GM23338 (cell line): ENCODE measurements at regions not wholly inside any gene's neighbourhood (a gene's known extent, or its start where the extent isn't known, plus 50 kb on each side); places are given as distances from the start of the nearest gene placed in this dataset.

Experiments used
- ATAC-seq: fragments of 200-7000 bp; cut with Tn5 transposase; 3 replicates; pipeline ENCODE4 v1.9.1; 2020
- DNase-seq: peaks from one replicate; pipeline ENCODE4 v3.0.0-alpha.2; 2015; ENCODE audit warnings: low spot score
- H2AFZ ChIP-seq: fragments of 200-600 bp; sonication (generic); 2 replicates; pipeline ENCODE4 v1.8.0; 2016; ENCODE audit warnings: antibody characterized with exemption, mild to moderate bottlenecking, moderate library complexity
- H3F3A ChIP-seq: fragments of 200-600 bp; sonication (generic); replicated peaks from 2 replicates; pipeline ENCODE4 v1.8.0; 2017; ENCODE audit warnings: antibody characterized with exemption, mixed run types, low read depth
- H3K27ac ChIP-seq: fragments of 200-600 bp; sonication (generic); 2 replicates; pipeline ENCODE4 v1.6.1; 2016; ENCODE audit warnings: low read depth
- H3K27me3 ChIP-seq: fragments of 200-600 bp; sonication (generic); 2 replicates; pipeline ENCODE4 v1.8.0; 2016; ENCODE audit warnings: mild to moderate bottlenecking, mixed run types, moderate library complexity; ENCODE audit not compliant: insufficient read depth
- H3K36me3 ChIP-seq: fragments of 200-600 bp; sonication (generic); 2 replicates; pipeline ENCODE4 v1.8.0; 2016; ENCODE audit warnings: mild to moderate bottlenecking; ENCODE audit not compliant: insufficient read depth
- H3K4me1 ChIP-seq: fragments of 200-600 bp; sonication (generic); 2 replicates; pipeline ENCODE4 v1.8.0; 2016; ENCODE audit warnings: mild to moderate bottlenecking, moderate library complexity; ENCODE audit not compliant: insufficient read depth
- H3K4me2 ChIP-seq: fragments of 200-600 bp; sonication (generic); 2 replicates; pipeline ENCODE4 v1.7.1; 2017; ENCODE audit warnings: mixed run types
- H3K4me3 ChIP-seq: fragments of 200-600 bp; sonication (generic); 2 replicates; pipeline ENCODE4 v1.6.1; 2016; ENCODE audit warnings: mixed run types
- H3K79me2 ChIP-seq: fragments of 200-600 bp; sonication (generic); replicated peaks from 2 replicates; pipeline ENCODE4 v1.8.0; 2017; ENCODE audit warnings: mild to moderate bottlenecking; ENCODE audit not compliant: insufficient read depth
- H3K9me2 ChIP-seq: fragments of 200-600 bp; sonication (generic); 2 replicates; pipeline ENCODE4 v1.8.0; 2017; ENCODE audit not compliant: insufficient read depth
- H4K20me1 ChIP-seq: fragments of 200-600 bp; sonication (generic); replicated peaks from 2 replicates; pipeline ENCODE4 v1.8.0; 2017; ENCODE audit warnings: mild to moderate bottlenecking; ENCODE audit not compliant: insufficient read depth
- H3K27ac Mint-ChIP-seq: 2 replicates; pipeline ENCODE4 v1.8.0; 2020; ENCODE audit warnings: inconsistent platforms, mild to moderate bottlenecking, moderate library complexity, mixed read lengths
- H3K27me3 Mint-ChIP-seq: 3 replicates; pipeline ENCODE4 v1.8.0; 2022; ENCODE audit warnings: low read depth, mild to moderate bottlenecking, moderate library complexity, mixed read lengths, inconsistent platforms; ENCODE audit not compliant: insufficient read depth, poor library complexity
- H3K36me3 Mint-ChIP-seq: 3 replicates; pipeline ENCODE4 v1.8.0; 2021; ENCODE audit warnings: low read depth, mild to moderate bottlenecking, inconsistent platforms, moderate library complexity, mixed read lengths
- H3K4me1 Mint-ChIP-seq: 3 replicates; pipeline ENCODE4 v1.8.0; 2020; ENCODE audit warnings: mild to moderate bottlenecking, inconsistent platforms, mixed read lengths
- H3K4me3 Mint-ChIP-seq: 3 replicates; pipeline ENCODE4 v1.8.0; 2021; ENCODE audit warnings: moderate library complexity, mild to moderate bottlenecking, inconsistent platforms, mixed read lengths
- H3K9me3 Mint-ChIP-seq: 3 replicates; pipeline ENCODE4 v1.8.0; 2020; ENCODE audit warnings: moderate library complexity, mild to moderate bottlenecking, inconsistent platforms, mixed read lengths
- EZH2 ChIP-seq: fragments of 200-600 bp; sonication (generic); IDR thresholded peaks from one replicate; pipeline ENCODE4 v1.8.0; 2017; ENCODE audit warnings: antibody characterized with exemption, mild to moderate bottlenecking, low read depth; ENCODE audit not compliant: unreplicated experiment
- JUNB ChIP-seq: IDR thresholded peaks from one replicate; pipeline ENCODE4 v1.6.1; 2016; ENCODE audit warnings: antibody characterized with exemption; ENCODE audit not compliant: unreplicated experiment
- NANOG ChIP-seq: IDR thresholded peaks from 2 replicates; pipeline ENCODE4 v1.6.1; 2016; ENCODE audit warnings: antibody characterized with exemption, borderline replicate concordance
- POLR2AphosphoS5 ChIP-seq: IDR thresholded peaks from 2 replicates; pipeline ENCODE4 v1.6.1; 2016; ENCODE audit warnings: antibody characterized with exemption, low read depth
- STAT1 ChIP-seq: IDR thresholded peaks from one replicate; pipeline ENCODE4 v1.6.1; 2016; ENCODE audit warnings: antibody characterized with exemption; ENCODE audit not compliant: unreplicated experiment
- ZNF114 ChIP-seq: fragments of 250-450 bp; sonication (Bioruptor Pico); IDR thresholded peaks from 2 replicates; pipeline ENCODE4 v1.5.0; 2020; ENCODE audit warnings: mild to moderate bottlenecking, moderate library complexity
- ZNF331 ChIP-seq: fragments of 250-450 bp; sonication (Bioruptor Pico); IDR thresholded peaks from 2 replicates; pipeline ENCODE4 v1.5.0; 2020; ENCODE audit warnings: low read depth, mild to moderate bottlenecking, moderate library complexity
- TF ChIP-seq, protein P1 (sequence below), 2 experiments: fragments of 200-600 bp in 1 of 2; sonication (generic) in 1 of 2; conservative IDR thresholded peaks; 2 replicates each; pipeline versions ENCODE4 v1.5.1 to v1.6.1; 2016 to 2017; ENCODE audit warnings: antibody characterized with exemption in 2 of 2, low read depth in 2 of 2, mild to moderate bottlenecking in 2 of 2, moderate library complexity in 1 of 2
- TF ChIP-seq, protein P2 (sequence below): IDR thresholded peaks from one replicate; pipeline ENCODE4 v1.6.1; 2018; ENCODE audit warnings: antibody characterized with exemption; ENCODE audit not compliant: unreplicated experiment
- TF ChIP-seq, protein P3 (sequence below): IDR thresholded peaks from 2 replicates; pipeline ENCODE4 v1.6.1; 2016; ENCODE audit warnings: antibody characterized with exemption

DNA sequence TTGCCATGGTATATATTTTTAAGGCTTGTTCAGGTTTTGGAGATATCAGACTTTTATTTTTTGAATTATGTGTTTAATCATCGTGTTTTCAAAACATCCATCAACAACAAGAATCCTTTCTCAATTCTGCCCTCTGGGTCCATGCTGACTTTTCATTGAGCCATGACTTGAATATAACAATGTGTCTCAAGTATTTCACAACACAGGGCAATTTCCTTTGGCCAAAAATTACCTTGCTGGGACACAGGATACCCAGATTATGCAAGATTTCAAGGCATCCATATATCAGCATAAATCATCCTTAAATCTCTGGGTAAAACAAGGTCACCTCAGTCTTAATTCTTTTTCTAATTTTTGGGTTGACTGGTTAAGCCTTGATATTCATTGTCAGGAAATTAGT is 411.2 kb upstream of the USP24 start (continued):
- TF ChIP-seq ZNF331 (CRISPR knock-in tag), result no peak
- TF ChIP-seq JUNB, result no peak
- TF ChIP-seq NANOG, result no peak
- no peak for TF ChIP-seq ZNF114 (CRISPR knock-in tag)
- TF ChIP-seq, protein P1, sequence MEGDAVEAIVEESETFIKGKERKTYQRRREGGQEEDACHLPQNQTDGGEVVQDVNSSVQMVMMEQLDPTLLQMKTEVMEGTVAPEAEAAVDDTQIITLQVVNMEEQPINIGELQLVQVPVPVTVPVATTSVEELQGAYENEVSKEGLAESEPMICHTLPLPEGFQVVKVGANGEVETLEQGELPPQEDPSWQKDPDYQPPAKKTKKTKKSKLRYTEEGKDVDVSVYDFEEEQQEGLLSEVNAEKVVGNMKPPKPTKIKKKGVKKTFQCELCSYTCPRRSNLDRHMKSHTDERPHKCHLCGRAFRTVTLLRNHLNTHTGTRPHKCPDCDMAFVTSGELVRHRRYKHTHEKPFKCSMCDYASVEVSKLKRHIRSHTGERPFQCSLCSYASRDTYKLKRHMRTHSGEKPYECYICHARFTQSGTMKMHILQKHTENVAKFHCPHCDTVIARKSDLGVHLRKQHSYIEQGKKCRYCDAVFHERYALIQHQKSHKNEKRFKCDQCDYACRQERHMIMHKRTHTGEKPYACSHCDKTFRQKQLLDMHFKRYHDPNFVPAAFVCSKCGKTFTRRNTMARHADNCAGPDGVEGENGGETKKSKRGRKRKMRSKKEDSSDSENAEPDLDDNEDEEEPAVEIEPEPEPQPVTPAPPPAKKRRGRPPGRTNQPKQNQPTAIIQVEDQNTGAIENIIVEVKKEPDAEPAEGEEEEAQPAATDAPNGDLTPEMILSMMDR (conservative IDR thresholded peaks at IDR 0.05; ENCODE audit: low read depth in 2 of 2), result no peak
- TF ChIP-seq, protein P2, sequence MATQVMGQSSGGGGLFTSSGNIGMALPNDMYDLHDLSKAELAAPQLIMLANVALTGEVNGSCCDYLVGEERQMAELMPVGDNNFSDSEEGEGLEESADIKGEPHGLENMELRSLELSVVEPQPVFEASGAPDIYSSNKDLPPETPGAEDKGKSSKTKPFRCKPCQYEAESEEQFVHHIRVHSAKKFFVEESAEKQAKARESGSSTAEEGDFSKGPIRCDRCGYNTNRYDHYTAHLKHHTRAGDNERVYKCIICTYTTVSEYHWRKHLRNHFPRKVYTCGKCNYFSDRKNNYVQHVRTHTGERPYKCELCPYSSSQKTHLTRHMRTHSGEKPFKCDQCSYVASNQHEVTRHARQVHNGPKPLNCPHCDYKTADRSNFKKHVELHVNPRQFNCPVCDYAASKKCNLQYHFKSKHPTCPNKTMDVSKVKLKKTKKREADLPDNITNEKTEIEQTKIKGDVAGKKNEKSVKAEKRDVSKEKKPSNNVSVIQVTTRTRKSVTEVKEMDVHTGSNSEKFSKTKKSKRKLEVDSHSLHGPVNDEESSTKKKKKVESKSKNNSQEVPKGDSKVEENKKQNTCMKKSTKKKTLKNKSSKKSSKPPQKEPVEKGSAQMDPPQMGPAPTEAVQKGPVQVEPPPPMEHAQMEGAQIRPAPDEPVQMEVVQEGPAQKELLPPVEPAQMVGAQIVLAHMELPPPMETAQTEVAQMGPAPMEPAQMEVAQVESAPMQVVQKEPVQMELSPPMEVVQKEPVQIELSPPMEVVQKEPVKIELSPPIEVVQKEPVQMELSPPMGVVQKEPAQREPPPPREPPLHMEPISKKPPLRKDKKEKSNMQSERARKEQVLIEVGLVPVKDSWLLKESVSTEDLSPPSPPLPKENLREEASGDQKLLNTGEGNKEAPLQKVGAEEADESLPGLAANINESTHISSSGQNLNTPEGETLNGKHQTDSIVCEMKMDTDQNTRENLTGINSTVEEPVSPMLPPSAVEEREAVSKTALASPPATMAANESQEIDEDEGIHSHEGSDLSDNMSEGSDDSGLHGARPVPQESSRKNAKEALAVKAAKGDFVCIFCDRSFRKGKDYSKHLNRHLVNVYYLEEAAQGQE, result no peak
- TF ChIP-seq, protein P3, sequence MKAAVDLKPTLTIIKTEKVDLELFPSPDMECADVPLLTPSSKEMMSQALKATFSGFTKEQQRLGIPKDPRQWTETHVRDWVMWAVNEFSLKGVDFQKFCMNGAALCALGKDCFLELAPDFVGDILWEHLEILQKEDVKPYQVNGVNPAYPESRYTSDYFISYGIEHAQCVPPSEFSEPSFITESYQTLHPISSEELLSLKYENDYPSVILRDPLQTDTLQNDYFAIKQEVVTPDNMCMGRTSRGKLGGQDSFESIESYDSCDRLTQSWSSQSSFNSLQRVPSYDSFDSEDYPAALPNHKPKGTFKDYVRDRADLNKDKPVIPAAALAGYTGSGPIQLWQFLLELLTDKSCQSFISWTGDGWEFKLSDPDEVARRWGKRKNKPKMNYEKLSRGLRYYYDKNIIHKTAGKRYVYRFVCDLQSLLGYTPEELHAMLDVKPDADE, result no peak

DNA sequence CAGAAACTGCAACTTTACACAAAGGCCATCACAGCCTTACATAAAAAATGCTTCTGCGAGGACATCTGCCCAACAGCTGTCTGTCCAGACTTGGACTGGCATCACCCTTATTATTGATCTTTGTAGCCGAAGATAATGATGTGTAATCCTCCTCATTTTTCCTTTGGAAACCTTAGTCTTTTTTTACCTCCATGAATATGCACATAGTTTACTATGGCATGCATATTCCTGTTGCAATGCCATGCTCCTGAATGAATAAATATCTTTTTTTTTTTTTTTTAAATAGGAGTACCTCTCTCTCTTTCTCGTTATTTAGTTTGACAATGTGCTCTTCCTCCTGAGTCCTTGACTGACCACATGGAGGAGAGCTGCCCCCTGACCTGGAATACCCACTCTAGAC is 409.6 kb upstream of the USP24 start:
- Histone ChIP-seq H3K27ac (no peak overlapping the region), H3K36me3 (no peaks in the 10 kb centered on the region; the same call in 1 of the 2 replicates), H3K79me2 (no peaks in the 10 kb centered on the region), H3K4me3 (no peak overlapping the region), H3F3A (no peaks in the 10 kb centered on the region), H3K4me1 (peaks cover 13% of the 10 kb centered on the region; the same call in 1 of the 2 replicates), H3K27me3 (no peaks in the 10 kb centered on the region), H3K4me2 (no peak overlapping the region), H3K9me2 (peaks cover 5% of the 10 kb centered on the region; the same call in 1 of the 2 replicates), H2AFZ (no peak overlapping the region), H4K20me1 (no peaks in the 10 kb centered on the region)
- no peak for DNase-seq
- H3K4me3 Mint-ChIP-seq, result no peak overlapping the region
- H3K36me3 Mint-ChIP-seq, result peaks cover 1% of the 10 kb centered on the region; the same call in 1 of the 3 replicates
- no peak for ATAC-seq
- no peaks in the 10 kb centered on the region for H3K27me3 Mint-ChIP-seq
- no peak for TF ChIP-seq ZNF114 (CRISPR knock-in tag)
- no peak for TF ChIP-seq STAT1
- TF ChIP-seq EZH2, result no peak
- TF ChIP-seq POLR2AphosphoS5, result no peak
- no peak for TF ChIP-seq ZNF331 (CRISPR knock-in tag)
- TF ChIP-seq JUNB, result no peak
- TF ChIP-seq, protein P2, result no peak
- TF ChIP-seq, protein P3, result no peak
- TF ChIP-seq NANOG, result no peak
- H3K4me1 Mint-ChIP-seq, result peaks cover 12% of the 10 kb centered on the region
- no peak overlapping the region for H3K27ac Mint-ChIP-seq
- H3K9me3 Mint-ChIP-seq, result peaks cover 2% of the 10 kb centered on the region; the same call in 1 of the 3 replicates
